GM19452 (cell line): ENCODE measurements at regions not wholly inside any gene's neighbourhood (a gene's known extent, or its start where the extent isn't known, plus 50 kb on each side); places are given as distances from the start of the nearest gene placed in this dataset.
"Not testable (repeated sequence)": the region's sequence is repeated elsewhere in the genome, so short reads cannot be mapped to it uniquely, and the experiment has no call there.

Experiments used
- ATAC-seq: cut with Tn5 transposase; IDR thresholded peaks from one replicate; pipeline ENCODE4 v1.9.1; 2021; ENCODE audit not compliant: unreplicated experiment

- ATAC-seq: no peak
Observed at GRCh38 chr11:15825976-15826650, 530.2 kb downstream of the SOX6 start.

GRCh38 chr11:15826826-15827225, 529.5 kb downstream of the SOX6 start:
- no peak for ATAC-seq

- no peak for ATAC-seq
Observed at GRCh38 chr11:15828215-15828853, 528.0 kb downstream of the SOX6 start.

GRCh38 chr11:15829312-15829711, 527.0 kb downstream of the SOX6 start:
- ATAC-seq: no peak

- ATAC-seq: no peak
Observed at GRCh38 chr11:15830741-15831428, 525.5 kb downstream of the SOX6 start.

- no peak for ATAC-seq
Observed at GRCh38 chr11:15835788-15836411, 520.4 kb downstream of the SOX6 start.

GRCh38 chr11:15836795-15837194, 519.6 kb downstream of the SOX6 start:
- ATAC-seq: no peak

- no peak for ATAC-seq
Observed at GRCh38 chr11:15837901-15838489, 518.4 kb downstream of the SOX6 start.

- ATAC-seq: no peak
Observed at GRCh38 chr11:15839061-15839460, 517.3 kb downstream of the SOX6 start.

- no peak for ATAC-seq
Observed at GRCh38 chr11:15840966-15841365, 515.4 kb downstream of the SOX6 start.

GRCh38 chr11:15841931-15842740, 514.2 kb downstream of the SOX6 start:
- ATAC-seq: no peak

GRCh38 chr11:15843309-15843872, 513.0 kb downstream of the SOX6 start:
- ATAC-seq: no peak

GRCh38 chr11:15845261-15845660, 511.1 kb downstream of the SOX6 start:
- ATAC-seq: no peak

GRCh38 chr11:15848631-15849168, 507.6 kb downstream of the SOX6 start:
- ATAC-seq: no peak

- no peak for ATAC-seq
Observed at GRCh38 chr11:15849257-15849656, 507.1 kb downstream of the SOX6 start.

- not testable (repeated sequence) for ATAC-seq
Observed at GRCh38 chr11:15850335-15850734, 506.0 kb downstream of the SOX6 start.

GRCh38 chr11:15851051-15851498, 505.3 kb downstream of the SOX6 start:
- no peak for ATAC-seq

- no peak for ATAC-seq
Observed at GRCh38 chr11:15852179-15852578, 504.2 kb downstream of the SOX6 start.

GRCh38 chr11:15854245-15854644, 502.1 kb downstream of the SOX6 start:
- ATAC-seq: no peak

GRCh38 chr11:15858881-15859280, 497.5 kb downstream of the SOX6 start:
- no peak for ATAC-seq
